Cerebellar cortex (tissue), 1 donor: ENCODE measurements at regions not wholly inside any gene's neighbourhood (a gene's known extent, or its start where the extent isn't known, plus 50 kb on each side); places are given as distances from the start of the nearest gene placed in this dataset.
A peak's percentile ranks its signal among the peaks of the same experiment; 100 is the strongest.
"Not testable (repeated sequence)": the region's sequence is repeated elsewhere in the genome, so short reads cannot be mapped to it uniquely, and the experiment has no call there.

ENCODE experiments used
- DNase-seq: peaks from one replicate; pipeline ENCODE4 v3.0.0-alpha.2; 2015; ENCODE audit warnings: low spot score

DNA sequence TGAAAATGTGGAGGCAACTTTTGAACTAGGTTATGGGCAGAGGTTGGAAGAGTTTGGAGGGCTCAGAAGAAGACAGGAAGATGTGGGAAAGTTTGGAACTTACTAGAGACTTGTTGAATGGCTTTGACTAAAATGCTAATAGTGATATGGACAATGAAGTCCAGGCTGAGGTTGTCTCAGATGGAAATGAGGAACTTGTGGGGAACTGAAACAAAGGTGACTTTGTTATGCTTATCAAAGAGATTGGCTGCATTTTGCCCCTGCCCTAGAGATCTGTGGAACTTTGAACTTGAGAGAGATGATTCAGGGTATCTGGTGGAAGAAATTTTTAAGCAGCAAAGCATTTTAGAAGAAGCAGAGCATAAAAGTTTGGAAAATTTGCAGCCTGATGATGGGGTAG, 499.7 kb upstream of the ATP2B1 start:
- DNase-seq = not testable (repeated sequence)

DNA sequence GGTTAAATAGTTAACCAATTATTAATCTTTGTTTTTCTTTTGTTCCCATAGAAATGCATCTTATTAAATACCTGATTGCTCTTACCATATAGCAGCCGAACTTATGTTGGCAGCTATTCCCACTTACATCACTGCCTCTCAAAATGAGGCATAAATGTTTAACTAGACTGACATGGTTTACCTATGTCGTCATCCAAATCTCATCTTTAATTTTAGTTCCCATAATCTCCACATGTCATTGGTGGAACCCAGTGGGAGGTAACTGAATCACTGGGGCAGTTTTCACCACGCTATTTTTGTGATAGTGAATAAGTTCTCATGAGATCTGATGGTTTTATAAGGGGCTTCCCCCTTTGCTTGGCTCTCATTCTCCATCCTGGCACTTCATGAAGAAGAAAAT, 499.2 kb upstream of the ATP2B1 start:
- no peak for DNase-seq

DNA sequence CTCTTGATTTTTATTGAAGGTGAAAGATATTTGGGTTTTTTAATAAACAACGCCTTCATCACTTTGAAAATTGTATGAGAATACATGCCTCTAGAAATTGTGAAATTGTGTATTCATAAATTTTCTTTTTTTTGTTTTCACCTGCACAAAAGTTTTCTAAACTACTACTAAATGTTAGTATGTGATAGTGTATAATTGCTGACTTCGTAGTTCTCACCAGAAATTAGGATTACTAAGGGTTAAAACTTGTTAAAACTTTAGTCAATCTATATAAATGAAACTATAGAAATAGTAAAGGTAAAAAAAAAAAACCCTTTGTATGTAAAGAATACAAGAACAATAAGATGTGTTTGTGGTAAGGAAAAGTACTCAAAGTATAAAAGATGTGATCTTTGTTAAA, 496.5 kb upstream of the ATP2B1 start:
- no peak for DNase-seq

DNA sequence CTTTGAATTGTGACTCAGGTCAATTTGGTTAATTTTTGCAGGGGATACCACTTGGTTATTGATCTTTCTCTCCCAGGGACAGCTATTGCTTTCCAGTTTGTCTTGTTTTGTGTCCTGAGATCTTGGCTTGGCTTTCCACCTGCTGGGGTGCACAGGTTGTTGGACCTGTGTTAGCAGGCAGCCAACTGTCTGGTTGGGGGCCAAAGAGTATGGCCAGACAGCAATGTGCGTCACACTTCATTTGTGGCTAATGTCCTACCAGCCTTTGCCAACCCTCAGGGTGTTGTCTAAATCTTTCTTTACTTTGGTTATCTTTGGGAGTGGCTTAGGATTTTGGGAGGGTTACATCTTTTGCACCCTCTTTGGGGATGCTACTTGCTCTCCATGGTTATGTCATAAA, 494.9 kb upstream of the ATP2B1 start:
- peak; percentile 93 for DNase-seq

DNA sequence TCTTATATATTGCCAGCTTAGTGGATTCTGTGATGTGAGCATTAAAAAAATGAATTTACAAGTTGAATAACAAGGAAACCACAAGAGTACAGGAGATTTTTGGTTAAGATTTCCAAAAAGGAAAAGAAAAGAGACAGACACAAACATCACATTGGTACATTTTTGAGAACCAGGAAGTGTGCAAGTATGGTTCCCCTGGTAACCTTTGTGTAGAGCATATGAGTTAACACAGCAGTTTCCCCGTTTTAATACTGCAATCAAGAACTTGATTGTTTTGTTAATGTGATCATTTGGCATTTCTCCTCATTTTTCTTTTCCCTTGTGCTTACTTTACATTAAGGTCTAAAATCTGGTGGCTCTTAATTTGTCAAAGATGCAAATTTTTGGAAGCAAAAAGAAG, 490.4 kb upstream of the ATP2B1 start:
- DNase-seq = no peak

DNA sequence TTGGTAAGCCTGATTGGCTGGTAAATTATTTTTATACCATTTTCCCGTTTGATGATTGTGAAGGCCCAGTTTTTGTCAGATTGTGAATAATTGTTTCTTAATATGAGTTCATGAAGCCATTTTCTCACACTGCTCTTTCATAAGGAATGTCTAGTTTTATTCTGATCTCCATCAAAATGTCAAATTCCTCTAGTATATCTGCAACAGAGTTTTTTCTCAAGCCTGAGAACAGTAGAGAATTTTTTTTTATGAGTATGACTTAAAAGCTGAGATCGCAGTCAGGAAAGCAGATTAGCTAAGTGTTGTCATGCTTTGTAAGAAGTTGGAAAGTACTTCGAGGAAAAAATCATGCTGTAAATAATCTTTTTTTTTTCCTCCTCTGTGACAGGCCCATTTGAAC, 484.9 kb upstream of the ATP2B1 start:
- DNase-seq = no peak

DNA sequence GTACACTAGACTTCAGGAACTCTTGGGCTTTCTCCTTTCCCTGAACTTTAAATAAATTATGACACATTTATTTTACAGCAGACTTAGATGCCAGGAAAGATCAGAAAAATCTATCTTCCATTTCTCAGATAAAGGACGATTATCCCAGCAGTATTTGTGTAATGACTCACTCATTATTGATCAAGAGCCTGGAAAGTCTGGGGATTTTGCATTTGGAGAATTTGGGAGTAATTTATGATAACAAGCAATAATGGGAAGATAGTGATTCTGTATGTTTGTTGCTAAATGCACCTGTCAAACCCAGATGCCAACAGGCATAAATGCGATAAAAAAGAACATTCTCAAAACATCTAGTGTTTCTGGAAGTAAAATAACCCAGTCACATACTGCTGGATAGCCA, 480.2 kb upstream of the ATP2B1 start:
- DNase-seq = no peak

DNA sequence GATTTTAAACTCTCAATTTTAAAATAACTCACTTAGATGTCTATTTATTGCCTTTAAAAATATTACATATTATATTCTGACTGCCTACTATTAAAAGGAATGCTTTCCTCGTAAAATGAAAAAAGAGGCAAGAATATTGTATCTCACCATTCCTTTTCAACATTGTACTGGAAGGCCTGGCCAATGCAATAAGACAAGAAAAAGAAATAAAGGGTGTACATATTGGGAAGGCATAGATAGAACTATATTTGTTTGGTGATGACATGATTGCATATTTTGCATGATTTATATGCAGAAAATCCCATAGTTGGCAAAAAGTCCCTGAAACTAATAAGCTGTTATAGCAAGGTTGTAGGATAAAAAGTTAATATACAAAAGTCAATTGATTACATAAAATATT, 474.6 kb upstream of the ATP2B1 start:
- DNase-seq = no peak

DNA sequence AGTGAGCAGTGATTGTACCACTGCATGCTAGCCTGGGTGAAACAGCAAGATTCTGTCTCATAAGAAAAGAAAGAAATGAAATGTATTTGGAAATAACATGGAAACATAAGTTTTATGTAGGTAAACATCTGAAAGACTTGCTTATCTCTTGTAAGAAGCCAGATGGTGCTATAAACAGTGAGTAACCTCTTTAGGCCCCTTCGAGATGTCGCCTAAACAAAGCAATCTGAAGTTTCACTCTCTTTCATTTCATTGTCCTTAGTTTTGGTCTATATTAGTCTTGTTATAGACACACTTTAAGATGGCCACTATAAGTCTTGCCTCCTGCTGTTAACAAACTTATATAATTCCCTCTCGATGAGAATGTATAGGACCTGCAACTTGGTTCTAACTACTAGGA, 472.6 kb upstream of the ATP2B1 start:
- DNase-seq = no peak

DNA sequence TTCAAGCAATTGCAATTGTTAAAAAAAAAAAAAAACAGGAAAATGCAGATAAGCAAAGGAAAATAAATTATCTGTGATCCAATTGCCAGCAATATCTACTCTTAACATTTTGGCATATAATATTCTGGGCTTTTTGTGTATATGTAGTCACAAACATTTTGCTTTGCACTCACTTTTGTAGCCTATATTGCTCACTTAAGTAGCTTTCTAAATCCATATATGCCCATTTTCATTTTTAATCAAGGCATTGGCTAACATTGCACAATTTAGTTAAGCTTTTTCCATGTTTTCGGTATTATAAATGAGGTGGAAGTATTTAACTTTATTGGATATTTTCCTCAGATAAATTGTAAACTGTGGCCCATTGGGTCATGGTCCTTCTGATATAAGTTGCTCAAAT, 466.3 kb upstream of the ATP2B1 start:
- no peak for DNase-seq

DNA sequence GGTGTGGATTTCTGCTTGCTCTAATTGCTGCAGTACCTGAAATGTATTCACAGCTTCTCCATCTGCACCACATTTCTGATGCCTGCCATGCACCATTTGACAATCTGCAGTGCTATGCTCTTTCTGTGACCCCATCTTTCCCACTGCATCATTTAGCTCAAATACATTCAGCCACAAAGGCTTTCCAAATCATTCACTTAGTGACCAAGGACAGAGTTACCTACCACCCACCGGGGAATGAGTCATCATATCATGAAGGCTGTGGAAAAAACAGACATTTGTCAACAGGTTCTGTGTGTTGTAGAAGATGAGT, 465.5 kb upstream of the ATP2B1 start:
- peak; percentile 95 for DNase-seq

DNA sequence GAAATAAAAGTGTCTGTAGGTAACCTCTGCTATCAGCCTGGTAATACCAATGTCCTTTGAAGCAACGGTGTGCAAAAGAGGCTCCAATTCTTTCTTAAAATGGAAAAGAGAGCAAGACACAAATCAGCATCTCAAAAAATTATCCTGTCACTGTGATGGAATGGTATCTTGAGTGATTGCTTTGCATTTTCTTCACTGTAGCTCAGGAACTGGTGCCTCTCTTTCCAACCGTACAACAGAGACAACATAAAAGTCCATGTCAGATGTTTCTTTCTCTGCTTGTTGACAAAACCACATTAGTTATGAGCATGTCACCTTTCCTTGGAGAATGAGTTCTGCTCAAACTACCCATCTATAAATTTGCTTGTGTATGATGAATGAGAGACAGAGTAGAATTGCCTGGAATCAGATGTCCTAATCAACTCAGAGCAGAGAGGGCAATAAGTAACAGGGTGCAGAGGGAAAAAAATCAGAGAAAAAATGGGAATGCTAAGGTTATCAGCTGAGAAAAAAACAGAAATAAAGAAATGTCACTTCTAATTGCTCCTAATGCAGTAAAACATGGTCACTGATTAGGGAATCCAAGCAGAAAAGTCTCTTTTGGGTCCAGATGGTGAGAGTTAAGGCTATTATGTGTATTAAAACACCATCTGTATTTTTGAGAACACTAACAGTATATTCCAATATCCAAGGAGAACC, 465.0 kb upstream of the ATP2B1 start:
- DNase-seq = no peak

DNA sequence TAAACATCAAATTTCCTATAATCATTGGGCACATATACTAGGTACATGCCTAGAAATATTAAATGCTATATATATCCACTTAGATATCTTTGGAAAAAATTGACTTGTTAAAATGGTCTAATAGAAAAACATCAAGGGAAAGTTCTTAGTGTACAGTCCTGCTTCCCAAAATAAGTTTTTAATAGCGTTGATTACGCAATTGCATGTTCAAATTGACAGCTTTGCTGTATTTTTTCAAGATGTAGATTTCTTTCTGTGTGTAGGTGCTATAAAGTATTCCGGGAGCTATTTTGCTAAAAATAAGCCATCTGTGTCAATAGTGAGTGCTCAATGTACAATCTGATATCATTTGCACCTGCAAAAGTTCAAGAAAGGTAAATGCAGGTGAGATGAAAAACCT, 463.9 kb upstream of the ATP2B1 start:
- DNase-seq = no peak

DNA sequence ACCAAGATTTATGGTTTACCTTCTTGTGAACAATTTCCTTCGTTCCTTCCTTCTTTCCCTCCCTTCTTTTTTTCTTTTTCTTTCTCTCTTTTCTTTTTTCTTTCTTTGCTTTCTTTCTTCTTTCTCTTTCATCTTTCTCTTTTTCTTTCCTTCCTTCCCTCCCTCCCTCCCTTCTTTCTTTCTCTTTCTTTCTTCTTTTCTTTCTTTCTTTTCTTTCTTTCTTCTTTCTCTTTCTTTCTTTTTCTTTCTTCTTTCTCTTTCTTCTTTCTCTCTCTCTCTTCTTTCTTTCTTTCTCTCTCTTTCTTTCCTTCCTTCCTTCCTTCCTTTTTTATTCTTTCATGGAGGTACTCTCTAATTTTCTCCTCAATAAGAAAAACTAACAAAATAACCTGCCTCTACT, 462.1 kb upstream of the ATP2B1 start:
- no peak for DNase-seq

DNA sequence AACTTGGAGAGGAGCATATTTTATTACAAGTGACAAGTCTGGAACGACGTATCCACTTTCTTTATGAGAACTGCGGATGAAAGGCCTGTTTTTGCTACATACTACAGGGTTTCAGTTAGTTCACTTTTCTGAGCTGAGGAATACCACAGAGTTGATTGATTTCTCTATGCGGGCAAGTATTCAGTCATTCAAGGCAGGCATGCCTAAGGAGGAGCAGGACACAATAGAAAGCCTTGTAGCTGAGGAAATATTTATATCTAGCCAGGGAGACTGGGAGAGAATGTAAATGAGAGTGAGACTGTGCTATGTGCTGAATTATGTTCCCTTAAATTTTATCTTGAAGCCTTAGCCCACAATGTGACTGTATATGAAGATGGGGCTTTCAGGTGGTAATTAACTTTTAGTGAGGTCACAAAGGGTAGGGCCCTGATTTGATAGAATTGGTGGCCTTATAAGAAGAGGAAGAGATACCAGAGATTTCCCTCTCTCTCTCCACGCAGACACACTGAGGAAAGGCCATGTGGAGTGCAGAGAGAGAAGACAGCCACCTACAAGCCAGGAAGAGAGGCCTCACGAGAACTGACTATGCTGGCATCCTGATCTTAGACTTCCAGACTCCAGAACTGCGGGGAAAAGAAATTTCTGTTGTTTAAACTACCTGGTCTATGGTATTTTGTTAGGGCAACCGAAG, 459.0 kb upstream of the ATP2B1 start:
- no peak for DNase-seq

DNA sequence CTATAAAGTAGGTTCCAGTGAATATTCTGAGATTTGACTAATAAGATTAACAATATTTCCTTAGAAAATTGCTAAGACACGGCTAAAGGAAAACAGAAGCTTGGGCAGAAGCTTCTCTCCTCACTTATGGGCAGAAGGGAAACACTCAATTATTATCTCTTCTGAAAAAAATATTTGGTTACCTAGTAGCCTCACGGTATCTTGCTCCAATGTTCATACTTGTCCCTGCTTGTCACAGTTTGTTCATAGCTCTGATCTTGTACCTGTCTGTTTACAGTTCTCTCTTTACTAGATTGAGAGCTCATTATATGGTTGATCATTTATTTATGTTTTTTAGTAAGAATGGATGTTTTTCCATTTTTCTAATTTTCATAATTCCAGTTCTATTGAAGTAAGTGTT, 458.0 kb upstream of the ATP2B1 start:
- no peak for DNase-seq

DNA sequence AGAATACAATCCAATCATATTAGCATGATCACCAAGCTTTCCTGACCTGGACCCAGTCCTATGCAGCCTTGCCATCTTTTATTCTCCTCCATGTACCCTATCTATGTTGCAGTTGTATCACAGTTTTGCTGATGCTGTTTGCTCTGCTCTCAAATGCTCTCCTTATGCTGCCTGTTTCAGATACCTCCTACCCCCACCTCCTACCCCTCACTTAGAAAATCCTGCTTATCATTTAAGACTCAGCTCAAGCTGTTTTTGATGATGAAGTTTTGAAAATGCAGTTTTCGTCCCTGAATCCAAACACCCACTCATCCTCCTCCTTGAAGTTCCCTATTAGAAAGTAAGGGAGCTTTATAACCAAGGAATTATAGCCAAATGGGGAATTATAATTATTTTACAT, 457.4 kb upstream of the ATP2B1 start:
- no peak for DNase-seq

DNA sequence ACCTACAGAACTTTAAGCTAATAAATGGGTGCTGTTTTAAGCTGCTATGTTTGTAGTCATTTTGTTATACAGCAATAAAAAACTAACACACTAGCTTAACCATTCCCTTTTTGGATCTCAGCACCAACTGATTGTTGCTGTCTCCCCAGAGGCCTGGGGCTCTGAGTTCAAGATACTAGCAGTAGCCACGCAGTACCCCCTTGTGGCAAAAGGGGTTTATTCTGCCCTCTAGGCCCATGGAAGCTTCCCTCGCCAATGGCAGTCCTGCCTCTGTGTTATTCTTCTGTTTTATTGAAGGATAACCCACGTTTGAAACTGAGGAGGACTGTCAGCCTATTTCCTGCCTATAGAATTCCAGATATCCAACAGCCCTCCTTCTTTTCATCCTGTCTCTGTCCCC, 455.3 kb upstream of the ATP2B1 start:
- no peak for DNase-seq

DNA sequence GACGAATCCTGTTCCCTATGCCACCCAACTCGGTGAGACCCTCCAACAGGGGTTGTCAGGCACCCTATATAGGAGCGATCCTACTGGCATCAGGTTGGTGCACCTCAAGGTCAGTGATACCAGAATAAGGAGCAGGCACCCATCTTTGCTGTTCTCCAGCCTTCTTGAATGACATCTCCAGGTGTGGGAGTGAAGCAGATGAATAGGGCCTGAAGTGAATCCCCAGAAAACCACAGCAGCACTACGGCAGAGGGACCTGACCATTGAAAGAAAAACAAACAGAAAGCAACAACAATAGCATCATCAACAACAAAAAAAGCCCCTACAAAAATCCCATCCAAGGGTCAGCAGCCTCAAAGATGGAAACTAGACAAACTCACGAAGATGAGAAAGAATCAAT, 445.2 kb upstream of the ATP2B1 start:
- DNase-seq = no peak

DNA sequence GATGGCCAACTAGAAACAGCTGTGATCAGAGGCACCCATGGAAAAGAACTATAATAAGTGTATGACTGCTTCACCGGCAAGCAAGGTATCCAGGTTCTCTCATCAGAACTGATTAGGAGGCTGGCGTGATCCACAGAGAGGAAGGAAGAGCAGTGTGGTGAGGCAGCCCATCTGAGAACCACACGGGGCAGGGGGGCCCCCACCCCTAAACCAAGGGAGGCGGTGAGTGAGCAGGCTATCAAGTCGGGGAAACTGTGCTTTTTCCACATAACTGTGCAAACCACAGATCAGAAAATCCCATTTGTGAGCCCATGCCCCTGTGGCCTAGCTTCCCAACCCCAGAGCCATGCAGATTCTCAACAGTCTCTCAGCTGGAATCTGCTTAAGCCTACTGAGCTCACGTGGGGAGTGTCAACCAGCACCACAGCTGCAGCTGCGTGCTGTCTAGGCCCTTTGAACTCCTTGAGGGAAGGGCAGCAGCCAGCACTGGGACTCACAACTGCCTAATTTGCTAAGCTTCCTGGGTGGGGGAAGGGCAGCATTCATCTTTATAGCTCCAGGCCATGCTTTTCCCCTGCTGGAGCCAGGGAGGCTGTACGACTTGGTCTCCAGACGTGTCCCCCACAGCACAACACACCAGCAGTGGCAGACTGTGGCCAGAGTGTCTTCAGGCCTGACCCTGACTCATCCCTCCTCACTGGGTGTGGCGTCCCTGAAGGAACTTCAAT, 444.4 kb upstream of the ATP2B1 start:
- no peak for DNase-seq

DNA sequence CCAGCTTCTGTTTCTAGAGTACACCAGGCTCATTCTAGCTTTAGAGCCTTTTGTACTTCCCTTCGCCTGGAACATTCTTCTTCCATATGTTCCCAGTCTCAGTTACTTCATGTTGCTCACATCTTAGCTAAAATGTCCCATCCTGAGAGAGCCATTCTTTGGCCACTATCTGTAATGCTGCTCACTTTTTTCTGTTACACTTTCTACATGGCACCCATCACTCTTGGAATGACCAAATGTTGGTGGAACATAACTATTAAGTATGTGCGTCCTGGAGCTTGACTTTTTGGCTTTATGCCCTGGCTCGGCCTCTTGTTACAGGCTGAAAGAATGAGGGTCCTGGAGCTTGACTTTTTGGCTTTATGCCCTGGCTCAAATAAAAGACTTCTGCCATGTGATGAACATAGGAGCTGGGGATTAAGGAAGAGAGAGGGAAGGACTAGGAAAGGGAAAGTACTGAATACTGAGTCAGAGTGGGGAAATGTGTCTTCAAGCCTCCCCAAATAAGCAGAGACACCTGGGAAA, 442.9 kb upstream of the ATP2B1 start:
- DNase-seq = no peak

DNA sequence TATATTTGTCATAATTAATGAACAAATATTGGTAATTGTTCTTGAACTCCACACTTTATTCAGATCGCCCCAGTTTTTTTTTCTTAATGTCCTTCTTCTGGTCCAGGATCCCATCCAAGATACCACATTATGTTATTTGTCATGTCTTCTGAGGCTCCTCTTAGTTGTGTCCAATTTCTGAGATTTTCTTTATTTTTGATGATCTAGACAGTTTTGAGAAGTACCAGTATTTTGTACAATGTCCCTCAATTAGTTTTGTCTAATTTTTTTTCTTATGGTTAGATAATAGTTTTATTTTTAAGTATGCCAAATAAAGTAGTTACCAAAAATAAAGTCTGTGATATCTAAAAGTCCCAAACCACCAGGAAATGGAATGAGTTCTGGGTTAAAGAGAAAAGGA, 440.8 kb upstream of the ATP2B1 start:
- DNase-seq = no peak

DNA sequence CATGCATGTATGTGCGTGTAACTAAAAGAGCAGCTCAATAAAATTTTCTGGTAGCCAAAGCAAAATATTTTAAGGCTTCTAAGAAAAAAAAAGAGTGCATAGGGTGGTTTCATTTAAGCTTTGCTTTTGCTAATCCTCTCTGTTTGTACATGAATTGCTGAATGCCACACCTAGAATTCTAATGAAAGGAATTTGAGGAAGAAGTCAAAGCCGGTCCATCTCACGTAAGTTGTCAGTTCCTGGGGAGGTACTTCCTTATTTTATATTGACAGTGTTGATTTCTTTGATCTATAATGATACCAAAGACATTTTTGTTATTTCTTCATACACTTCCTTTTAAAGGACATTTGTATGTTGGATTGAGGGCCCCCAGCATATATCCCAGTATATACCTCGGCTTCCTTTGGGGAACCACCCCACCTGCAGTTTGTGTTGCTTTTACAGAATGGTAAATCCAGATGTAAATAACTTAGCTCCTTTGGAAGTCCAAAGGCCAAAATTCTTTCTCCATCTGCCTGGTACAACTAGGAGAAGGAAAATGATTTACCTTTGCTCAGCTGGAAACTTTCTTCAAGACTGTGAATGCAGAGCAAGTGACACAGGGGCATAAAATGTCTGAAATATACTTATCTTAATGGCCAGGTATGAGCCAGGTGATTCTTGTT, 420.9 kb upstream of the ATP2B1 start:
- no peak for DNase-seq
